ENCODE measurements at regions not wholly inside any gene's neighbourhood (a gene's known extent, or its start where the extent isn't known, plus 50 kb on each side); places are given as distances from the start of the nearest gene placed in this dataset.

DNA sequence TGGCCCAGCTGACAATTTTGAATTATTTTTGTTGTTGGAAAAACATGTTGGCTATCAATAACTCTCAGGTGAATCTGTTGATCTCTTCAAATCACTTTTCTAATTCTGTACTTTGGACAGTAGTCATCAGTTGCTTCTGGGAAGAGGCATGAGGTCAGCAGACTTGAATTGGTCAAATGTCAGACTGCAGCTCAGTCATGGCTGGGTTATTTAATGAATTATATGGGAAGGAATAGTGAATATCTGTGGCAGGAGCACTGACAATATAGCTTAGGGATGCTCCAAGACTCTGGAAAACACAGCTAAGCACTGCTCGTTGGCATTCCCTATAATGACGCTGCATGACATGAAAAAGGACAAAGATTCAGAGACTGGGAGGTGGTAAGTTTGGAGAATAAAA lies 98.8 kb upstream of the GAP43 start:
- POLR2A ChIA-PET (ENCODE audit: low non-redundant PET): no interaction called here
- no peak for DNase-seq (ENCODE audit: low spot score)
- CTCF ChIA-PET: interaction anchor here (0.8 kb wide), 1 partner anchor 260 kb away, joined by 3 read pairs; no protein-coding TSS in a partner anchor
- TF ChIP-seq, protein P1, sequence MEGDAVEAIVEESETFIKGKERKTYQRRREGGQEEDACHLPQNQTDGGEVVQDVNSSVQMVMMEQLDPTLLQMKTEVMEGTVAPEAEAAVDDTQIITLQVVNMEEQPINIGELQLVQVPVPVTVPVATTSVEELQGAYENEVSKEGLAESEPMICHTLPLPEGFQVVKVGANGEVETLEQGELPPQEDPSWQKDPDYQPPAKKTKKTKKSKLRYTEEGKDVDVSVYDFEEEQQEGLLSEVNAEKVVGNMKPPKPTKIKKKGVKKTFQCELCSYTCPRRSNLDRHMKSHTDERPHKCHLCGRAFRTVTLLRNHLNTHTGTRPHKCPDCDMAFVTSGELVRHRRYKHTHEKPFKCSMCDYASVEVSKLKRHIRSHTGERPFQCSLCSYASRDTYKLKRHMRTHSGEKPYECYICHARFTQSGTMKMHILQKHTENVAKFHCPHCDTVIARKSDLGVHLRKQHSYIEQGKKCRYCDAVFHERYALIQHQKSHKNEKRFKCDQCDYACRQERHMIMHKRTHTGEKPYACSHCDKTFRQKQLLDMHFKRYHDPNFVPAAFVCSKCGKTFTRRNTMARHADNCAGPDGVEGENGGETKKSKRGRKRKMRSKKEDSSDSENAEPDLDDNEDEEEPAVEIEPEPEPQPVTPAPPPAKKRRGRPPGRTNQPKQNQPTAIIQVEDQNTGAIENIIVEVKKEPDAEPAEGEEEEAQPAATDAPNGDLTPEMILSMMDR (conservative IDR thresholded peaks at IDR 0.05; ENCODE audit: low read depth): no peak
- H3K27ac ChIP-seq: no peak overlapping the region

DNA sequence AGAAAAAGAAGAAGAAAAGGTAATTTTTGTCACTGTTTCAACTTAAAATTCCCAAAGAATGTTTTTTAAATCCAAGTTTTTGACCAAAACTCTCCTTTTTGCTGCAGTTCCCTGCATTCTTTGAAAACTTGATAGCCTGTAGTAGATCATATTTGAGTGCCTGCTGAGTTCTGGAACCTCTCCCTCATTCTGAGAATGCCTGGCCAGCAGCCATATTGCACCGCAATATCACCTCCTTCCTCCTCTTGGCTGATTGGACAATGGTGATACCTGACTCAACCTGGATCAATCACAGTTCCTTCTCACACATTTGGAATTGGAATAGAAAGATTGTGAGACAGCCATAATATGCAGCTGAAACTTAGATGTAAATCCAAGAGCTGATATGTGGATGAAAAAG lies 97.6 kb upstream of the GAP43 start:
- ChIA-PET POLR2A (ENCODE audit: low non-redundant PET) (no interaction called here), CTCF (no interaction called here)
- TF ChIP-seq, protein P1 (conservative IDR thresholded peaks at IDR 0.05; ENCODE audit: low read depth): no peak
- no peak overlapping the region for H3K27ac ChIP-seq
- no peak for DNase-seq (ENCODE audit: low spot score)

DNA sequence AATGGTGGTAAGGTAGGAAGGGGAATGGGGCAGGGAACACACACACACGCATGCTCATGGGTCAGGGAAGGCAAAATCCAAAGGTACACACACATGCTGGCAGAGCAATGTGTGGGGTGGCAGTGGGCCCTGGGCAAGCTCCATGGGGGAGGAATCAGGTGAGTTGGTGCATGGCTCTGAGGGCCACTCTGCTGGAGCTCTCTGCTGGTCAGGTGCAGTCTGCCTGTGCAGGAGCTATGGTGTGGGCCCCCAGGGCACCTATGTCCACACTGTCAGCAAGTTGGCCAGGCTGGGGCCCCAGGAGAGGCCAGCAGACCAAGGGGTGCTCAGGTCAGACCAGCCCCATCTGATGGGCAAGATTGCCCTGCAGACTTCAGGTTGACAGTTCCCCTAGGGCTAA lies 90.1 kb upstream of the GAP43 start:
- POLR2A ChIA-PET (ENCODE audit: low non-redundant PET): no interaction called here
- DNase-seq (ENCODE audit: low spot score): no peak
- CTCF ChIA-PET: no interaction called here

DNA sequence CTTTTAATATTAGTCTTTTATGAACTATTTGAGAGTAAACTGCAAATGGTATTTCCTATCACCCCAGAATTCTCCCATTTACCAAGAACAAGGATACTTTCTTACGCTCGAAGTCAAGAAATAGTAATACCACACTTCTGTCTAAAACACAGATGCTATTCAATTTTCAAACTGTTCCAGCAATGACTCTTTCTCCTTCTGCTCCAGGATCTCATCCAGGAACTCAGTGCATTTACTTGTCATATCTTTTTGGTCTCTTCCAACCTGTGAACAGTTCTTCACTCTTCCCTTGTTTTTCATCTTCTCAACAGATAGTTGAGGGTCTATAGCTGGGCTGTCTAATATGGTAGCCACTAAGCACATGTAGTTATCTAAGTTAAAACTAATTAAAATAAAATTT lies 87.1 kb upstream of the GAP43 start:
- H3K27ac ChIP-seq: no peak overlapping the region
- TF ChIP-seq, protein P1 (conservative IDR thresholded peaks at IDR 0.05; ENCODE audit: low read depth): no peak
- no peak for DNase-seq (ENCODE audit: low spot score)
- CTCF ChIA-PET: no interaction called here
- POLR2A ChIA-PET (ENCODE audit: low non-redundant PET): no interaction called here

More for the DNA sequence above, 90.1 kb upstream of the GAP43 start:
- TF ChIP-seq, protein P1 (conservative IDR thresholded peaks at IDR 0.05; ENCODE audit: low read depth): no peak
- no peak overlapping the region for H3K27ac ChIP-seq

DNA sequence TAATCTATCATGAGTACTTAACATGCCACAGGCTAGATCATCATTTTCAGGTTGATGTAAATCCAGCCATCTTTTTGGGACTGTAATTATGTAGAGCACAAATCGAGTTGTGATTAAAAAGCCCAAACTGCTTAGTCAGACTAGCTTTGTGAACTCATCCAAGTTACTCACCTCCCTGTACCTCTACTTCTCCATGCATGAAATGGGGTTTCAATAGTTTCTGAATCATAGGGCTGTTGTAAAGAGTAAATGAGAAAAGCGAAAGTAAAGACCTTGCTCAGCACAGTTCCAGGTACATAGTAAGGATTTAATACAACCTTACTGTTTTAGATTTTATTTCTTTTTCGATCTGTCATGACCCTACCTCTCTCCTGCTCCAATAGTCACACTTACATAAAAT lies 85.6 kb upstream of the GAP43 start:
- H3K27ac ChIP-seq: no peak overlapping the region
- CTCF ChIA-PET: interaction anchor here (0.7 kb wide), 1 partner anchor 135 kb away, joined by 4 read pairs; no protein-coding TSS in a partner anchor
- TF ChIP-seq, protein P1 (conservative IDR thresholded peaks at IDR 0.05; ENCODE audit: low read depth): no peak
- POLR2A ChIA-PET (ENCODE audit: low non-redundant PET): no interaction called here
- DNase-seq (ENCODE audit: low spot score): no peak

DNA sequence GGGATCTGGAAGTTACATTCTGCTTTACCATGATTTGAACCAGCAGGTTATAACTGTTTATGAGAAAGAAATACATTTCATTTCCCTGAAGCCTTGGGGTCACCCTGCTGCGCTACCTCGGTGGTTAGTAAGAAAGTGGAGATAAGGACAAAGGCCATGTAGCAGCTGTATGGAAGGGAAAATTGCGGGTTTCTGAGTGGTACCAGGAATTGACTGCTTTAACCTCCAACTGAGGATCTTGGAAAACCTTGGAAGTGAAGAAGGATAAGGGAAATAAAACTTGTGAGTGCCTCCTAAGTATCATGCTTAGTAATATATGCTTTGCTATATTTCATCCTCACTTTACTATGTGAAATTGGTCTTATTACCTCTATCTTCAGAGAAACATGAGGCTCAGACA lies 76.1 kb upstream of the GAP43 start:
- DNase-seq (ENCODE audit: low spot score): no peak
- ChIA-PET POLR2A (ENCODE audit: low non-redundant PET) (no interaction called here), CTCF (no interaction called here)
- TF ChIP-seq, protein P1 (conservative IDR thresholded peaks at IDR 0.05; ENCODE audit: low read depth): no peak
- H3K27ac ChIP-seq: no peak overlapping the region

DNA sequence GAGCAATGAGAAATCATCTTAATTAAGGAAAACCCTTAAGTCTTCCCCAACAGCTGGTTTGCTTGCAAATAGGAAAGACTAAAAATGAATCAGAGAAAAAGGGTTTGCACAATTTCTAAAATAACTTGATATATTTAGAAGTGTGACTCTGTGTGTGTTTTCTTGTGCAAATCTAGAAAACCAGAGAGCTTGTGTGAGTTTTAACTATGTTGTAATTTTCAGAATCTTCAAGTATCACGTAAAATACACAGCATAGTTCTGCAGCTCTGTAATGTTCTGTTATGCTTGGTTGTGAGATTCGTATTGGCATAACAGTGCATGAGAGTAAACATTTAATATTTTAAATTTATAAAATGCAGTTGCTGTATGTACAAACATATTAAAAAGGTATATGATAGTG lies 74.7 kb upstream of the GAP43 start:
- DNase-seq (ENCODE audit: low spot score): no peak
- TF ChIP-seq, protein P1 (conservative IDR thresholded peaks at IDR 0.05; ENCODE audit: low read depth): no peak
- H3K27ac ChIP-seq: no peak overlapping the region
- POLR2A ChIA-PET (ENCODE audit: low non-redundant PET): no interaction called here
- CTCF ChIA-PET: no interaction called here

Measured in RWPE1 (cell line).